T-helper 2 cell treated with Interferon-gamma antibody and Interleukin-4, amounts not matched to agents 5 μg/mL and 100 μg/mL, for 36 hours (primary cell): ENCODE measurements at regions not wholly inside any gene's neighbourhood (a gene's known extent, or its start where the extent isn't known, plus 50 kb on each side); places are given as distances from the start of the nearest gene placed in this dataset.

Experiments
- DNase-seq: peaks from one replicate; pipeline ENCODE4 v3.0.0; 2021; ENCODE audit warnings: low spot score
- H3K27ac Mint-ChIP-seq: one replicate; pipeline ENCODE4 v1.8.0; 2021; ENCODE audit warnings: mild to moderate bottlenecking, mixed read lengths
- H3K27me3 Mint-ChIP-seq: one replicate; pipeline ENCODE4 v1.8.0; 2021; ENCODE audit warnings: low read depth, mixed read lengths
- H3K36me3 Mint-ChIP-seq: one replicate; pipeline ENCODE4 v1.8.0; 2021; ENCODE audit warnings: low read depth, mixed read lengths
- H3K4me1 Mint-ChIP-seq: one replicate; pipeline ENCODE4 v1.8.0; 2021; ENCODE audit warnings: low read depth, mixed read lengths
- H3K4me3 Mint-ChIP-seq: one replicate; pipeline ENCODE4 v1.8.0; 2022; ENCODE audit warnings: mild to moderate bottlenecking, moderate library complexity, mixed read lengths
- H3K9me3 Mint-ChIP-seq: one replicate; pipeline ENCODE4 v1.8.0; 2021; ENCODE audit warnings: mixed read lengths

DNA sequence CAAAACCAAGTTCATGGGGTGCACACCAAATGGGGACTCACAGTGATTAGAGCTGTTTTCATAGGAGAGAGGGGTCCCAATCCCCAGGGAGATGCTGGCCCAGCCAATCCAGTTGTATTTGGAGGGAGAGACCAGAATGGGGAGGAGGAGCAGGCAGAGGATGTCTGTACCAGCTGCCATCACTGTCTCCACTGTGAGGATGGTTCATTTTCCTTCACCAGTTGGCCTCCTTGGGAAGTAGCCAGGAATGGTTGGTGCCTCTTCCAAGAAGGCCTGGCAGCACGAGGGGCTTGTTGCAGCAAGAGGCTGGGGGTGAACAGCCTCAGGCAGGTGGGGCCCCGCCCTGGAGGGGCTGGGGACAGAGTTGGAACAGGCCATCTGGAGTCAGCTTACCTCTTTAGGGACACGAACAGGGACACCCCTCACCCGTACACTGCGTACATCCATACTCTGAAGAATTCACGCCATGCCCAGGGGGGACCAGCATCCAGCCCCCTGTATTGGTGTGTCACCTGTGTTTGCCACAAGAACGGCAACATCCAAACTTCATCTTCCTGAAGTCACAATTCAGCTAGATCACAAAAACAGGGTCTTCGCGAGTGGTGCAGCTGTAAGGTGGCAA, 161.7 kb upstream of the ZNF236 start:
- Mint-ChIP-seq H3K27me3 (peaks cover 36% of the 10 kb centered on the region), H3K4me1 (peaks cover 17% of the 10 kb centered on the region), H3K9me3 (no peaks in the 10 kb centered on the region), H3K36me3 (no peaks in the 10 kb centered on the region), H3K4me3 (no peak overlapping the region), H3K27ac (no peak overlapping the region)
- no peak for DNase-seq

- peaks cover 17% of the 10 kb centered on the region for H3K4me1 Mint-ChIP-seq
- H3K27me3 Mint-ChIP-seq, result peaks cover 38% of the 10 kb centered on the region
- peak; percentile 68 for DNase-seq
- H3K9me3 Mint-ChIP-seq, result no peaks in the 10 kb centered on the region
- H3K4me3 Mint-ChIP-seq, result no peak overlapping the region
- no peaks in the 10 kb centered on the region for H3K36me3 Mint-ChIP-seq
- no peak overlapping the region for H3K27ac Mint-ChIP-seq
Measured at GRCh38 chr18:76658627-76659026, 163.6 kb upstream of the ZNF516 start.

DNA sequence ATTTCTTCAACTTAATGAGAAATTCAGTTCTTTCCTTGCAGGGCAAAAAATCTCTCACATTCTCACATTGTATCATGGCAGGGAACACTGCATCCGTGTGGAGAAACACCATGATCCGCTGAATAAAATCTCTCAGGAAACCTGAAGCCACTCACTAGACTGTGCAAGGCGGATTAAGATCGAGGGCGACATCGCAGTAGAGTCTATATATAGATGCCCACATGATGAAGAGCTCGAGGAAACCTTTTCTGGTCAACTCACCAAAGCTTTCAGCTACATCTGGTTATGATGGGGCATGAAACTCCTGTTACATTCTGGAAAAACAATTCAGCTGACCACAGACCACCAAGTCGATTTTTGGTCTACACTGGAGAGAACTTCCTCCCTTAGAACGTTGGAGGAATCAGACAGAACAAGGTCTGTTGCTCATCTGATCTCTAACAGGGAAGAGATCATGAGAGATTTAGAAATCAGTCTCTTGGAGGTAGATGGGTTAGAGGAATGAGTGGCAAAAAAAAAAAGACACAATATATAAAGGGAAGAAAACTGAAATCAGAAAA, 162.9 kb upstream of the ZNF516 start:
- Mint-ChIP-seq H3K36me3 (no peaks in the 10 kb centered on the region), H3K4me1 (peaks cover 17% of the 10 kb centered on the region), H3K27me3 (peaks cover 39% of the 10 kb centered on the region), H3K27ac (no peak overlapping the region), H3K4me3 (peak overlapping the region; percentile 61), H3K9me3 (no peaks in the 10 kb centered on the region)
- DNase-seq, result peak; percentile 13

DNA sequence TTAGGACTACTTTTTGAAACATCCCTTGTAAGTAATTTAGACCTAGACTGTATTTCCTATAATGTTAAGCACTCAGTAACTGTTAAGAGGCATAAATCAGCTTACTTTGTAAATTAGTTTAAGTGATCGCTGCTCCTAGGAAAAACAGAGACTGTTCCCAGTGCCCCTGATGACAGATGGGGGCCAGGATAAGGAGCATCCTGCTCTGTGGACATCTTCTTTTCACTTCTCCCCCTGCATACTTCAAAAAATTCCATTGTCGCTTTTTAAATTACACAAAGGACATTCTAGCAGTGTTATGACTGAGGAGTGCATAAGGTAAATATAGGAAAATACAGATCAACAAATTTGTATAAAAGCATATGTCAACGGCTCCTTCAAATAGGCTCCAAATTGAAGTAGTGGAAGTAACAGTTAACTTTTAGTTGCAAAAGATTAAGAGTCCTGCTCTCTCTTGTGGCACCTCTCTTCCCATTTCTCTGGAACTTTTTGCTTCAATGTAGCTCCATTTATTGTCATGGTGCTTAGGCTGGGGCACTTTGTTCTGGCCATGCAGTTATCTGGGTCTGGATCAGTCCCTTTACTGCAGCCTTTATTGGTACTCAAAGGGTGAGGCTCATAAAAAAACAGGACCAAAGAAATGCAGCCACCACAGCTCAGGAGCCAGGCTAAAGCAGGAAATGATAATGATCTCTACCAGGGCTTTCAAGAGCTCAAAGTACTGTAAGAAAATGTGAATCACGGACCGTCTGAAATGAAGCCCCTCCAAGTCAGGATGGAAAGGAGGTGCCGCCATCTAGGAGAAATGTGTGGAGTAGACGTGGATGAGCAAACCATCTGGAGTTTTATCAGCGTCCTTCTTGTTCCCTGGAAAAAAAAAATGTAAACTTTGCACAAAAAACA, 162.1 kb upstream of the ZNF516 start:
- peaks cover 17% of the 10 kb centered on the region for H3K4me1 Mint-ChIP-seq
- no peak for DNase-seq
- no peaks in the 10 kb centered on the region for H3K36me3 Mint-ChIP-seq
- no peak overlapping the region for H3K27ac Mint-ChIP-seq
- peak overlapping the region; percentile 61 for H3K4me3 Mint-ChIP-seq
- no peaks in the 10 kb centered on the region for H3K9me3 Mint-ChIP-seq
- H3K27me3 Mint-ChIP-seq, result peaks cover 45% of the 10 kb centered on the region

- H3K27ac Mint-ChIP-seq, result no peak overlapping the region
- no peaks in the 10 kb centered on the region for H3K9me3 Mint-ChIP-seq
- DNase-seq, result no peak
- no peaks in the 10 kb centered on the region for H3K36me3 Mint-ChIP-seq
- H3K27me3 Mint-ChIP-seq, result peaks cover 54% of the 10 kb centered on the region
- H3K4me3 Mint-ChIP-seq, result no peak overlapping the region
- peaks cover 17% of the 10 kb centered on the region for H3K4me1 Mint-ChIP-seq
Measured at GRCh38 chr18:76654577-76654976, 159.5 kb upstream of the ZNF516 start.

GRCh38 chr18:76647322-76647721, 152.3 kb upstream of the ZNF516 start:
- peaks cover 18% of the 10 kb centered on the region for H3K27me3 Mint-ChIP-seq
- no peak for DNase-seq
- H3K36me3 Mint-ChIP-seq, result no peaks in the 10 kb centered on the region
- no peaks in the 10 kb centered on the region for H3K9me3 Mint-ChIP-seq
- no peak overlapping the region for H3K4me3 Mint-ChIP-seq
- H3K27ac Mint-ChIP-seq, result no peak overlapping the region
- H3K4me1 Mint-ChIP-seq, result no peaks in the 10 kb centered on the region

DNA sequence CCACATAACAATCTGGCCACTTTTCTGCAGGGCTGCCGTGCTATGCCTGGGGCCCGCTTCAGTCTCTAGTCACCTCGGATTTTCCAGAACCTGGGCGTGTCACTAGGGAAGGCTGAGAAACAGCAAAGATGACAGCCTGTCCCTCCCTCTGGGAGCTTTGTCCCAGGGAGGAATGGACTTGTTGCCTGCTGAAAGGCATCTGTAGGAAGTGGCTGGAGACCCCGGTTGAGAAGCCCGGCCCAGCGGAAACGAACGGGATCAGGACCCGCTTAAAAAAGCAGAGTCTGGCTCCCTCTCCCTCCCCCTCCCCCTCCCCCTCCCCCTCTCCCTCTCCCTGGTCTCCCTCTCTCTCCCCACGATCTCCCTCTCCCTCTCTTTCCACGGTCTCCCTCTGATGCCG, 149.5 kb upstream of the ZNF516 start:
- Mint-ChIP-seq H3K4me3 (no peak overlapping the region), H3K27ac (no peak overlapping the region), H3K36me3 (no peaks in the 10 kb centered on the region), H3K4me1 (no peaks in the 10 kb centered on the region), H3K9me3 (no peaks in the 10 kb centered on the region), H3K27me3 (peaks cover 4% of the 10 kb centered on the region)
- no peak for DNase-seq

- no peak overlapping the region for H3K4me3 Mint-ChIP-seq
- no peaks in the 10 kb centered on the region for H3K36me3 Mint-ChIP-seq
- no peaks in the 10 kb centered on the region for H3K9me3 Mint-ChIP-seq
- no peak for DNase-seq
- no peak overlapping the region for H3K27ac Mint-ChIP-seq
- no peaks in the 10 kb centered on the region for H3K4me1 Mint-ChIP-seq
- H3K27me3 Mint-ChIP-seq, result peaks cover 4% of the 10 kb centered on the region
Measured at GRCh38 chr18:76643996-76644395, 149.0 kb upstream of the ZNF516 start.

DNA sequence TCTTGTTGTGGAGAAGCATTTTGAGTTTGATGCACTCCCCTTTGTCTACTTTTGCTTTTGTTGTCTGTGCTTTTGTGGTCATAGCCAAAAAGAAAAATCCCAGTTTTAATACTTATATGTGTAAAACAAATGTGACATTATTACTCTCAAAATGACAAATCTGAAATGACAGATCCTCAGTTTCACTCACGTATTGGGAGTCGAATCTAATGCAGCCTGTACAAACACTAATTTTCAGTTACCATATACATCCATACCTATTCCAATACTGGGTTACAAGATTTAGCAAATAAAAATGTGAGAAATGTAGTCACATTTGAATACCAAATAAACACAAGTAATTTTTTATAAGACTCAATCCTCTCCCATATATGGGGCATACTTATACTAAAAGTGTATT, 148.2 kb upstream of the ZNF516 start:
- Mint-ChIP-seq H3K36me3 (no peaks in the 10 kb centered on the region), H3K27me3 (peaks cover 4% of the 10 kb centered on the region), H3K4me1 (peaks cover 2% of the 10 kb centered on the region), H3K27ac (no peak overlapping the region), H3K4me3 (no peak overlapping the region), H3K9me3 (no peaks in the 10 kb centered on the region)
- no peak for DNase-seq

- H3K4me1 Mint-ChIP-seq, result peaks cover 2% of the 10 kb centered on the region
- H3K36me3 Mint-ChIP-seq, result no peaks in the 10 kb centered on the region
- no peak overlapping the region for H3K4me3 Mint-ChIP-seq
- H3K27ac Mint-ChIP-seq, result no peak overlapping the region
- no peak for DNase-seq
- peaks cover 11% of the 10 kb centered on the region for H3K27me3 Mint-ChIP-seq
- H3K9me3 Mint-ChIP-seq, result no peaks in the 10 kb centered on the region
Measured at GRCh38 chr18:76640438-76640837, 145.4 kb upstream of the ZNF516 start.

DNA sequence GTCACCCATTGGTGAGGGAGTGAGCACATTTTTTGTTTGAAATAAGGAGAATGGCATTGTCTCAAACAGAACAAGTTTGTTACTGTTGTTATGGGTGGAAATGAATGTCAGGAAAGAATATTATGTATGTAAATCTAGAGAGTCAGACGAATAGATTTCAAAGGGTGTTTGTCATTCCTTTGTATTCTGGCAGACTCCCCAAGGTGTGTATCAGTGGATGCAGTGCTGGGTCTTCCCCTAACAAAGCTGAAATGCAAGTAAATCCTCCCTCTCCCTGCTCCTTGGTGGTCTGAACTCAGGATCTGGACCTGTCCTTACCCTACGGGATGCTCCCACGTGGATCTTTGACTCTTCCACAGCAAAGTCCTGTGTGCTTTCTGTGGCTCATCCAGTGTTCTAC, 139.5 kb upstream of the ZNF516 start:
- no peak for DNase-seq
- H3K9me3 Mint-ChIP-seq, result no peaks in the 10 kb centered on the region
- H3K27ac Mint-ChIP-seq, result no peak overlapping the region
- peaks cover 18% of the 10 kb centered on the region for H3K27me3 Mint-ChIP-seq
- H3K4me1 Mint-ChIP-seq, result peaks cover 2% of the 10 kb centered on the region
- H3K4me3 Mint-ChIP-seq, result no peak overlapping the region
- H3K36me3 Mint-ChIP-seq, result no peaks in the 10 kb centered on the region

DNA sequence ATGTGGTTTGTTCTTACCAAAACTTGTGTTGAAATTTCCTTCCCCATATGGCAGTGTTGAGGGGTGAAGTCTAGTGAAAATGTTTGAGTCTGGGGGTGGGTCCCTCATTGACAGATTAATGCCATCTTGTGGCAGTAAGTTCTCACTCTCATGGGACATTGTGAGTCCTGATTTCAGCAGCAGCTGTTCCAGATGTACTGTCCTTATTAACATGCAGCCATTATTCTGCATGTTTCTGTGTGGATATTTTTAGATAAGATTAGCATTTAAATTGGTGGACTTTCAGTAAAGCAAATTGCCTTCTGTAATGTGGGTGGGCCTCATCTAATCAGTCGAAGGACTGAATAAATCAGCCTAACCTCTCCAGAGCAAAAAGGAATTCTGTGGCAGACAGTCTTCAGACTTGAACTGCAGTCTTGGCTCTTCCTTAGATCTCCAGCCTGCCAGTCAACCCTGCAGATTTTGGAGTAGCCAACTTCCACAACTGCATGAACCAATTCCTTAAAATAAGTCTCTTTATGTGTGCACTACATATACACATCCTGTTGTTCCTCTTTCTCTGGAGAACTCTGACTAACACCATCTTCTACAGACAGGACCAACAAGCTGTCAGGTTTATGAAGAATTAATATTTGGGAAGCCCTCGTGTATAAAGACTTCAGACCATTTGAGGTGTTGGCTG, 138.7 kb upstream of the ZNF516 start:
- no peaks in the 10 kb centered on the region for H3K36me3 Mint-ChIP-seq

GRCh38 chr18:76627444-76627843, 132.4 kb upstream of the ZNF516 start:
- no peak for DNase-seq
- no peak overlapping the region for H3K27ac Mint-ChIP-seq
- no peaks in the 10 kb centered on the region for H3K9me3 Mint-ChIP-seq

More for the DNA sequence above, 138.7 kb upstream of the ZNF516 start:
- H3K27ac Mint-ChIP-seq, result no peak overlapping the region
- no peaks in the 10 kb centered on the region for H3K4me1 Mint-ChIP-seq
- H3K4me3 Mint-ChIP-seq, result no peak overlapping the region
- H3K27me3 Mint-ChIP-seq, result peaks cover 20% of the 10 kb centered on the region
- no peak for DNase-seq
- no peaks in the 10 kb centered on the region for H3K9me3 Mint-ChIP-seq

GRCh38 chr18:76626991-76627390, 131.9 kb upstream of the ZNF516 start:
- Mint-ChIP-seq H3K27me3 (peaks cover 28% of the 10 kb centered on the region), H3K36me3 (no peaks in the 10 kb centered on the region), H3K27ac (no peak overlapping the region), H3K4me3 (no peak overlapping the region), H3K9me3 (no peaks in the 10 kb centered on the region), H3K4me1 (no peaks in the 10 kb centered on the region)
- no peak for DNase-seq

More at GRCh38 chr18:76627444-76627843, 132.4 kb upstream of the ZNF516 start:
- no peaks in the 10 kb centered on the region for H3K4me1 Mint-ChIP-seq
- no peaks in the 10 kb centered on the region for H3K36me3 Mint-ChIP-seq
- H3K27me3 Mint-ChIP-seq, result peaks cover 25% of the 10 kb centered on the region
- no peak overlapping the region for H3K4me3 Mint-ChIP-seq
